Vagina (tissue), 2 donors: ENCODE measurements at regions not wholly inside any gene's neighbourhood (a gene's known extent, or its start where the extent isn't known, plus 50 kb on each side); places are given as distances from the start of the nearest gene placed in this dataset.

Experiments used
- CTCF ChIP-seq, 3 experiments: fragments of 450-650 bp in 2 of 3; fragments of 200-600 bp in 1 of 3; sonication (generic) in 1 of 3; IDR thresholded peaks; one replicate each; pipeline ENCODE4 v1.5.1; 2017 to 2019; ENCODE audit warnings: antibody characterized with exemption in 3 of 3, mild to moderate bottlenecking in 2 of 3, moderate library complexity in 2 of 3
- POLR2A ChIP-seq, 2 donors: fragments of 450-650 bp; IDR thresholded peaks; one replicate each; pipeline ENCODE4 v1.6.1; 2017; ENCODE audit warnings: antibody characterized with exemption in 2 of 2, mild to moderate bottlenecking in 2 of 2, moderate library complexity in 2 of 2

- TF ChIP-seq CTCF (IDR thresholded peaks at IDR 0.05) (no peak), POLR2A (IDR thresholded peaks at IDR 0.05) (no peak)
Measured at GRCh38 chr9:102778746-102779145, 216.4 kb upstream of the CYLC2 start.
